A549 (cell line): ENCODE measurements at regions not wholly inside any gene's neighbourhood (a gene's known extent, or its start where the extent isn't known, plus 50 kb on each side); places are given as distances from the start of the nearest gene placed in this dataset.

Source experiments
- ATAC-seq, 2 experiments: fragments of 200-7000 bp in 1 of 2; fragments of >200 bp in 1 of 2; cut with Nextera tagmentation in 1 of 2; cut with Tn5 transposase in 1 of 2; 3 replicates each; pipeline versions ENCODE4 v1.8.0 to v1.9.1; 2018 to 2020; ENCODE audit warnings: mild to moderate bottlenecking in 1 of 2, moderate library complexity in 1 of 2
- CTCF ChIA-PET: fragments of 300-600 bp; sonication (Branson Sonifier 250); formaldehyde crosslinking; extraction: SDS; loops from one replicate; lab custom pipeline; 2021; ENCODE audit warnings: antibody characterized with exemption, inconsistent platforms; lab: Yijun Ruan, JAX
- POLR2A ChIA-PET: fragments of 350-600 bp; formaldehyde crosslinking; extraction: SDS; loops from one replicate; lab custom pipeline; 2021; ENCODE audit warnings: antibody characterized with exemption, inconsistent platforms; lab: Yijun Ruan, JAX
- DNase-seq, 2 experiments: peaks; one replicate each; pipeline versions ENCODE4 v3.0.0 to v3.0.0-alpha.2; 2011 to 2016; ENCODE audit warnings: low read depth in 1 of 2, low spot score in 1 of 2
- FAIRE-seq: peaks from 2 replicates; lab custom pipeline; 2011; peaks lifted over from hg19 to GRCh38; lab: Jason Lieb, UNC
- H3K27ac ChIP-seq, 2 experiments: fragments of >200 bp; sonication (Bioruptor Twin); formaldehyde crosslinking; 3 replicates each; pipeline ENCODE4 v1.5.1; 2016 to 2017
- H3K4me1 ChIP-seq: fragments of >200 bp; sonication (Bioruptor Twin); formaldehyde crosslinking; 3 replicates; pipeline ENCODE4 v1.6.1; 2016
- H3K4me2 ChIP-seq: fragments of >200 bp; sonication (Bioruptor Twin); formaldehyde crosslinking; 3 replicates; pipeline ENCODE4 v1.6.1; 2016
- H3K4me3 ChIP-seq: fragments of >200 bp; sonication (Bioruptor Twin); formaldehyde crosslinking; 3 replicates; pipeline ENCODE4 v1.5.1; 2016
- H3K9me3 ChIP-seq: fragments of >200 bp; sonication (Bioruptor Twin); formaldehyde crosslinking; 3 replicates; pipeline ENCODE4 v1.6.1; 2016
- BHLHE40 ChIP-seq: IDR thresholded peaks from 2 replicates; pipeline ENCODE4 v1.6.1; 2012; ENCODE audit warnings: low read depth, low read length, inconsistent platforms
- CBX8 ChIP-seq: fragments of 200-600 bp; sonication (generic); IDR thresholded peaks from 2 replicates; pipeline ENCODE4 v1.6.1; 2016
- EHF ChIP-seq: fragments of 250-450 bp; sonication (Bioruptor Pico); IDR thresholded peaks from 2 replicates; pipeline ENCODE4 v1.5.0; 2020; ENCODE audit warnings: mild to moderate bottlenecking
- EP300 ChIP-seq, 2 experiments: fragments of >200 bp; sonication (Bioruptor Twin); formaldehyde crosslinking; IDR thresholded peaks; 2 replicates in 1 of 2; 3 replicates in 1 of 2; pipeline ENCODE4 v1.6.1; 2016 to 2017
- ESRRA ChIP-seq: fragments of 150-350 bp; IDR thresholded peaks from 2 replicates; pipeline ENCODE4 v1.6.1; 2014; ENCODE audit warnings: mild to moderate bottlenecking, low read length, borderline replicate concordance
- FOSB ChIP-seq: fragments of 250-450 bp; sonication (Bioruptor Pico); IDR thresholded peaks from 2 replicates; pipeline ENCODE4 v1.5.0; 2020; ENCODE audit warnings: mild to moderate bottlenecking, moderate library complexity
- FOSL2 ChIP-seq, 2 experiments: fragments of 450-650 bp in 1 of 2; fragments of >200 bp in 1 of 2; sonication (Bioruptor Twin) in 1 of 2; formaldehyde crosslinking; IDR thresholded peaks; 2 replicates each; pipeline versions ENCODE4 v1.5.0 to v1.6.1; 2016 to 2020; ENCODE audit warnings: mild to moderate bottlenecking in 1 of 2, moderate library complexity in 1 of 2
- FOXS1 ChIP-seq: fragments of 250-450 bp; sonication (Bioruptor Pico); IDR thresholded peaks from 2 replicates; pipeline ENCODE4 v1.5.0; 2020; ENCODE audit warnings: mild to moderate bottlenecking, moderate library complexity
- HOXA7 ChIP-seq: fragments of 250-450 bp; sonication (Bioruptor Pico); IDR thresholded peaks from 2 replicates; pipeline ENCODE4 v1.5.0; 2020; ENCODE audit warnings: mild to moderate bottlenecking, moderate library complexity
- HOXB13 ChIP-seq: fragments of 250-450 bp; sonication (Bioruptor Pico); IDR thresholded peaks from 2 replicates; pipeline ENCODE4 v1.5.0; 2020; ENCODE audit warnings: low read depth, mild to moderate bottlenecking, moderate library complexity
- HOXB5 ChIP-seq: fragments of 250-450 bp; sonication (Bioruptor Pico); IDR thresholded peaks from 2 replicates; pipeline ENCODE4 v1.5.0; 2020; ENCODE audit warnings: mild to moderate bottlenecking, moderate library complexity
- KDM1A ChIP-seq: fragments of 200-600 bp; sonication (generic); IDR thresholded peaks from 2 replicates; pipeline ENCODE4 v1.6.1; 2016; ENCODE audit warnings: low read depth, mild to moderate bottlenecking
- KDM5A ChIP-seq: fragments of 200-600 bp; sonication (generic); IDR thresholded peaks from 2 replicates; pipeline ENCODE4 v1.6.1; 2016; ENCODE audit warnings: antibody characterized with exemption, mild to moderate bottlenecking
- MAX ChIP-seq: IDR thresholded peaks from 2 replicates; pipeline ENCODE4 v1.6.1; 2012
- MAZ ChIP-seq: fragments of 150-350 bp; IDR thresholded peaks from 2 replicates; pipeline ENCODE4 v1.6.1; 2014; ENCODE audit warnings: antibody characterized with exemption, low read depth, low read length, borderline replicate concordance
- NFE2L2 ChIP-seq: fragments of 150-350 bp; conservative IDR thresholded peaks from 2 replicates; pipeline ENCODE4 v1.6.1; 2014; ENCODE audit warnings: low read length
- NR3C1 ChIP-seq: fragments of >200 bp; sonication (Bioruptor Twin); formaldehyde crosslinking; IDR thresholded peaks from 3 replicates; pipeline ENCODE4 v1.6.1; 2017
- POLR2AphosphoS2 ChIP-seq: conservative IDR thresholded peaks from 2 replicates; pipeline ENCODE4 v1.6.1; 2012; ENCODE audit warnings: low read length, improper control_type of control experiment, inconsistent platforms
- RARB ChIP-seq: fragments of 250-450 bp; sonication (Bioruptor Pico); IDR thresholded peaks from 2 replicates; pipeline ENCODE4 v1.8.0; 2021; ENCODE audit warnings: mild to moderate bottlenecking, moderate library complexity
- RCOR1 ChIP-seq: fragments of 150-350 bp; IDR thresholded peaks from 2 replicates; pipeline ENCODE4 v1.6.1; 2014; ENCODE audit warnings: antibody characterized with exemption, low read length, low read depth
- RFX5 ChIP-seq: fragments of 450-650 bp; IDR thresholded peaks from 2 replicates; pipeline ENCODE4 v1.7.1; 2014; ENCODE audit warnings: antibody characterized with exemption, mild to moderate bottlenecking, moderate library complexity
- SREBF2 ChIP-seq: fragments of 450-650 bp; IDR thresholded peaks from 2 replicates; pipeline ENCODE4 v1.6.1; 2014; ENCODE audit warnings: mild to moderate bottlenecking, moderate library complexity
- TP53 ChIP-seq: fragments of 250-450 bp; sonication (Bioruptor Pico); IDR thresholded peaks from 2 replicates; pipeline ENCODE4 v1.5.0; 2021; ENCODE audit warnings: mild to moderate bottlenecking, moderate library complexity
- ZC3H11A ChIP-seq: fragments of 450-650 bp; IDR thresholded peaks from 2 replicates; pipeline ENCODE4 v1.6.1; 2014; ENCODE audit warnings: antibody characterized with exemption, mild to moderate bottlenecking
- ZFP36 ChIP-seq: fragments of 450-650 bp; IDR thresholded peaks from 2 replicates; pipeline ENCODE4 v1.6.1; 2014; ENCODE audit warnings: borderline replicate concordance; ENCODE audit not compliant: partially characterized antibody
- WGBS: methylation state at CpG from one replicate; pipeline ENCODE4 v1.1.6; 2017; ENCODE audit errors: missing lambda C conversion rate; 5-methylcytosine and 5-hydroxymethylcytosine counted together
- TF ChIP-seq, protein P1 (sequence below): fragments of >200 bp; sonication (Bioruptor Twin); formaldehyde crosslinking; IDR thresholded peaks from 3 replicates; pipeline ENCODE4 v1.6.1; 2016

DNA sequence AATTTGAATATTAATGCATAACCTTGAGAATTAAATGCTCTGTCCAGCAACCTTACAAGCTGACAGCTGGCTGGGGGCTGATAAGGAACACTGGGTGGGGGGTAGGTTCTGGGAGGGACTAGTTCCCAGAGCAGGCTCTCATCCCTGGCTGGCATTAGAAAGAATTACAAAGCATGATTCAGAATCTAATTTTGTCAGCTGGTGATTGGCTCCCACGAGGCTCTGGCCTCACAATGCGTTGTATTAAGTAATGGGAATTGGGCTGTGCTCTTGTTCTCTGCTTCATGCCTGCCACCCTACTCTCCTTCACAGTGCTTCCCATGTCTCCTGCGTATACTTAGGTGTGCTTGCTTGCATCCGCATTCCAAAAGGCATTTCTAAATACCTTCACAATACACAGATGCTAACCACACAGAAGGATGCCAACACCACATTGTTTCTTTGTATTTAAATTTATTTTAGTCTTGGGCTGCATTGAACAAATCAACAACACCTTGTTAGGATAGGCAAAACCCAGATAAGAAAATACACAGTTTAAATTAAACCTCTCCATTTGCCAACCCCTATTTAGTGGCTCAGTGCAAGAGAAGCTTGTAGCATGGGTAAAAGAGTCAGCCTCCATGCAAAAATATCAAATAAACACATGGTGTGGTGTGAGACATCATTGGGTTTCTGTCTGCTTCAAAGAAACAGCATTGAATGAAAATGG is 434.5 kb upstream of the JAG1 start:
- Histone ChIP-seq H3K27ac (no peak overlapping the region), H3K4me1 (peaks cover 8% of the 10 kb centered on the region; the same call in 2 of the 3 replicates), H3K4me2 (no peak overlapping the region), H3K4me3 (no peak overlapping the region), H3K9me3 (no peaks in the 10 kb centered on the region)
- WGBS = 79% methylated on average over 4 of the region's 4 CpGs
- POLR2A ChIA-PET = no interaction called here
- no peak for FAIRE-seq
- no peak for ATAC-seq
- DNase-seq = no peak
- CTCF ChIA-PET = interaction anchor here (0.6 kb wide), 1 partner anchor 48 kb away, joined by 3 read pairs; no protein-coding TSS in a partner anchor
- TF ChIP-seq BHLHE40 (no peak), FOSL2 (IDR thresholded peaks at IDR 0.05) (no peak), FOSL2 (CRISPR knock-in tag; IDR thresholded peaks at IDR 0.05) (no peak), MAZ (no peak), NR3C1 (no peak), HOXB5 (CRISPR knock-in tag) (no peak), SREBF2 (no peak), NFE2L2 (no peak), TP53 (CRISPR knock-in tag) (no peak)

DNA sequence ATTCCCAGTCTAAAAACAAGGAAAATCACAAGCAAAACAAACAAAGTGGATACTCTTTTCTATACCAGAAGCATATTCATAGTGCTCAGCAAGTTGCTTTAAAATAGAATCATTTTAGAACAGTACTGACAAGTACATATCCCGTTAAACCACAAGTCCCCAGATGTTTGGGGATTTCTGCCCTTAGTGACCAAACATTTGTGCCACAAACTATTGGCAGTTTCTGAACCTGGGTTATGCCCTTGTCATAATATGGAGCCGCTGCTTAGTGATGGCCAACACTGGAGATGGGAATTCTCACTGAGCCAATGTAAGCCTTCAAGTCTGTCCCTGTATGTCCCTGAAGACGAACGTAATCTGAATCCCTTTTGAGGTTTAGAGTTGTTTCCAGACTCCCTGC is 436.7 kb upstream of the JAG1 start:
- WGBS = 92% methylated on average over 4 of the region's 4 CpGs
- Histone ChIP-seq H3K27ac (no peak overlapping the region), H3K4me1 (peaks cover 8% of the 10 kb centered on the region; the same call in 2 of the 3 replicates), H3K4me2 (no peak overlapping the region), H3K9me3 (no peaks in the 10 kb centered on the region)
- DNase-seq (no peak), ATAC-seq (no peak)
- POLR2A ChIA-PET = no interaction called here
- TF ChIP-seq ZC3H11A (no peak), KDM5A (no peak), FOSB (CRISPR knock-in tag) (no peak), HOXB5 (CRISPR knock-in tag) (no peak), ZFP36 (no peak), FOSL2 (IDR thresholded peaks at IDR 0.05) (no peak), FOSL2 (CRISPR knock-in tag; IDR thresholded peaks at IDR 0.05) (no peak), POLR2AphosphoS2 (no peak), RCOR1 (no peak), HOXA7 (CRISPR knock-in tag) (no peak), EHF (CRISPR knock-in tag) (no peak), FOXS1 (no peak), RFX5 (no peak), BHLHE40 (no peak), ESRRA (no peak), NR3C1 (no peak), CBX8 (no peak), KDM1A (no peak)
- TF ChIP-seq, protein P1, sequence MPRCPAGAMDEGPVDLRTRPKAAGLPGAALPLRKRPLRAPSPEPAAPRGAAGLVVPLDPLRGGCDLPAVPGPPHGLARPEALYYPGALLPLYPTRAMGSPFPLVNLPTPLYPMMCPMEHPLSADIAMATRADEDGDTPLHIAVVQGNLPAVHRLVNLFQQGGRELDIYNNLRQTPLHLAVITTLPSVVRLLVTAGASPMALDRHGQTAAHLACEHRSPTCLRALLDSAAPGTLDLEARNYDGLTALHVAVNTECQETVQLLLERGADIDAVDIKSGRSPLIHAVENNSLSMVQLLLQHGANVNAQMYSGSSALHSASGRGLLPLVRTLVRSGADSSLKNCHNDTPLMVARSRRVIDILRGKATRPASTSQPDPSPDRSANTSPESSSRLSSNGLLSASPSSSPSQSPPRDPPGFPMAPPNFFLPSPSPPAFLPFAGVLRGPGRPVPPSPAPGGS = no peak
- TF ChIP-seq, all 56 proteins: peak for 0
- H3K4me3 ChIP-seq = no peak overlapping the region
- FAIRE-seq = no peak
- CTCF ChIA-PET = interaction anchor here (1.5 kb wide), 1 partner anchor 100 kb away, joined by 3 read pairs; no protein-coding TSS in a partner anchor

DNA sequence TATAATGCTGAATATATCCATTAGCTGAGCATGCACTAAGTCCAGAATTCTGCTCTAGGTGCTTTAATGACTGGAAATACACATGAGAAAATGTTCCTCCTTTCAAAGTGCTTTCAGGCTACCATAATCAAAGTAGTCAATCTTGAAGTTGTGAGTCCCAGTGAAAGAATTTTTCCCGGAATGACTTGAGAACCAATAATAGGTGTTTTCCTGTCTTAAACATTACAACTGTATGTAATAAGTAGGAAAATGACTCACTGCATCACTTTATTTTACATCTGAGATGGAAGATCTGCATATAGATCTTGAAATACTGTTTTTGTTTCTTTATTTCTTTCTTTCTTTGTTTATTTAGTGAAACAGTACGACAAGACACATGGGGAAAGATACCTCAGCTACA is 437.4 kb upstream of the JAG1 start:
- TF ChIP-seq EHF (CRISPR knock-in tag) = no peak
- no peak for TF ChIP-seq ZC3H11A
- no peak for TF ChIP-seq HOXB13 (CRISPR knock-in tag)
- no peak for TF ChIP-seq RARB (CRISPR knock-in tag)
- no peak for TF ChIP-seq MAX
- no peak for TF ChIP-seq EP300 (IDR thresholded peaks at IDR 0.05)
- no peak overlapping the region for H3K4me2 ChIP-seq
- no peak overlapping the region for H3K4me3 ChIP-seq
- H3K27ac ChIP-seq = no peak overlapping the region
- 46% methylated on average over 2 of the region's 2 CpGs for WGBS
- POLR2A ChIA-PET = interaction anchor here (0.6 kb wide), 1 partner anchor 414 kb away, joined by 3 read pairs; no protein-coding TSS in a partner anchor
- CTCF ChIA-PET = no interaction called here
- H3K4me1 ChIP-seq = peaks cover 8% of the 10 kb centered on the region; the same call in 2 of the 3 replicates
- FAIRE-seq (no peak), DNase-seq (no peak), ATAC-seq (no peak)
- no peaks in the 10 kb centered on the region for H3K9me3 ChIP-seq
